Uterus (tissue), 2 donors: ENCODE measurements at regions not wholly inside any gene's neighbourhood (a gene's known extent, or its start where the extent isn't known, plus 50 kb on each side); places are given as distances from the start of the nearest gene placed in this dataset.
"Not testable (repeated sequence)": the region's sequence is repeated elsewhere in the genome, so short reads cannot be mapped to it uniquely, and the experiment has no call there.

Source experiments
- POLR2A ChIP-seq, 2 donors: fragments of 450-650 bp; IDR thresholded peaks; one replicate each; pipeline ENCODE4 v1.6.1; 2016; ENCODE audit warnings: antibody characterized with exemption in 2 of 2, mild to moderate bottlenecking in 1 of 2, moderate library complexity in 1 of 2
- TF ChIP-seq, protein P1 (sequence below), 4 experiments: fragments of 200-600 bp in 2 of 4; fragments of 450-650 bp in 2 of 4; sonication (generic) in 2 of 4; IDR thresholded peaks; one replicate each; pipeline ENCODE4 v1.5.1; 2016 to 2019; ENCODE audit warnings: antibody characterized with exemption in 4 of 4, mild to moderate bottlenecking in 2 of 4, moderate library complexity in 1 of 4

DNA sequence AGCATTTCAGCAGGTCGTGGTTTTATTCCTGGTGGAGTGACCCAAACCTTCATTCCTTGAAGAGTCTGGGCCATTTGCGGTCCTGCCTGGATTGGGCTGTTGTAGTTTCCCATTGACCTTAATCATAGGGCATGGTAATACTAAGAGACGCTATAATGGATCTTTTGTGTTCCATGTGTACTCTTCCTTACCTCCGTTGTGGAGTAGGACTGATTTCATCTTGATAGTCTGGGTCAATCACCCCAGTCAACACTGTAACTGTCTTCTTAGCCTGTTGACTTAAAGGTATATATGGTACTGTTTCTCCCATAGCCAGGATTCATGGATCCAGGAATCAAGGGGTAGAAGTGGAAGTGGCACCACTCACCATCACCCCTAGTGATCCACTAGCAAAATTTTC lies 643.6 kb downstream of the PLOD2 start:
- TF ChIP-seq, protein P1, sequence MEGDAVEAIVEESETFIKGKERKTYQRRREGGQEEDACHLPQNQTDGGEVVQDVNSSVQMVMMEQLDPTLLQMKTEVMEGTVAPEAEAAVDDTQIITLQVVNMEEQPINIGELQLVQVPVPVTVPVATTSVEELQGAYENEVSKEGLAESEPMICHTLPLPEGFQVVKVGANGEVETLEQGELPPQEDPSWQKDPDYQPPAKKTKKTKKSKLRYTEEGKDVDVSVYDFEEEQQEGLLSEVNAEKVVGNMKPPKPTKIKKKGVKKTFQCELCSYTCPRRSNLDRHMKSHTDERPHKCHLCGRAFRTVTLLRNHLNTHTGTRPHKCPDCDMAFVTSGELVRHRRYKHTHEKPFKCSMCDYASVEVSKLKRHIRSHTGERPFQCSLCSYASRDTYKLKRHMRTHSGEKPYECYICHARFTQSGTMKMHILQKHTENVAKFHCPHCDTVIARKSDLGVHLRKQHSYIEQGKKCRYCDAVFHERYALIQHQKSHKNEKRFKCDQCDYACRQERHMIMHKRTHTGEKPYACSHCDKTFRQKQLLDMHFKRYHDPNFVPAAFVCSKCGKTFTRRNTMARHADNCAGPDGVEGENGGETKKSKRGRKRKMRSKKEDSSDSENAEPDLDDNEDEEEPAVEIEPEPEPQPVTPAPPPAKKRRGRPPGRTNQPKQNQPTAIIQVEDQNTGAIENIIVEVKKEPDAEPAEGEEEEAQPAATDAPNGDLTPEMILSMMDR (IDR thresholded peaks at IDR 0.05): not testable (repeated sequence)
- TF ChIP-seq POLR2A (IDR thresholded peaks at IDR 0.05): not testable (repeated sequence)
